Erythroblast (primary cell): ENCODE measurements at regions not wholly inside any gene's neighbourhood (a gene's known extent, or its start where the extent isn't known, plus 50 kb on each side); places are given as distances from the start of the nearest gene placed in this dataset.

Experiments used
- GATA1 ChIP-seq: IDR thresholded peaks from 2 replicates; pipeline ENCODE4 v1.6.1; 2011; ENCODE audit warnings: low read depth, mild to moderate bottlenecking, control low read depth, low read length, moderate library complexity
- POLR2A ChIP-seq: IDR thresholded peaks from 2 replicates; pipeline ENCODE4 v1.6.1; 2011; ENCODE audit warnings: mild to moderate bottlenecking, low read length

DNA sequence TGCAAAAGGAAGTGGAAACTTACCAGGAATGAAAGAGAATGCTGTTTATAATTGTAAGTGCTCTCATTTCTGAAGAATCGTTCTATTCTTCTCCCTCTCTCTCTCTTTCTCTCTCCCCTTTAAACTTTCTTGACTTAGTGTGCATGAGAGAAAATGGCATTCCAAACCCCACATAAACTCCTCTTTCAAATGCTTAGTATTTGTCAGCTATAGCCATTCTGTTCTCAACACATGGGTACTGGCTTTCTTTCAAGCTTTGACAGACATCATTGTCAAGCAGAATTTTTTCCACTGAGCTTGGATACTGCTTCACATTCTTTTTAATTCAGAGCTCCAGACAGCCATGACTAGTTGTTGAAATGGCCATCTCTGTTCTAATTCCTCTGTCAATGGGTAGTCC is 51.1 kb upstream of the PREP start:
- TF ChIP-seq POLR2A (no peak), GATA1 (no peak)
